ENCODE measurements at regions not wholly inside any gene's neighbourhood (a gene's known extent, or its start where the extent isn't known, plus 50 kb on each side); places are given as distances from the start of the nearest gene placed in this dataset.

GRCh38 chr5:8908055-8908683 is 637.7 kb downstream of the SEMA5A start:
- H3K9me3 ChIP-seq (ENCODE audit: low read length) = no peaks in the 10 kb centered on the region
- DNase-seq (ENCODE audit: low spot score) = peak; percentile 39
- H3K4me1 ChIP-seq (ENCODE audit: insufficient read depth, low read length, poor library complexity, severe bottlenecking) = no peaks in the 10 kb centered on the region
- H3K4me2 ChIP-seq (ENCODE audit: low read length) = no peak overlapping the region
- TF ChIP-seq, protein P1, sequence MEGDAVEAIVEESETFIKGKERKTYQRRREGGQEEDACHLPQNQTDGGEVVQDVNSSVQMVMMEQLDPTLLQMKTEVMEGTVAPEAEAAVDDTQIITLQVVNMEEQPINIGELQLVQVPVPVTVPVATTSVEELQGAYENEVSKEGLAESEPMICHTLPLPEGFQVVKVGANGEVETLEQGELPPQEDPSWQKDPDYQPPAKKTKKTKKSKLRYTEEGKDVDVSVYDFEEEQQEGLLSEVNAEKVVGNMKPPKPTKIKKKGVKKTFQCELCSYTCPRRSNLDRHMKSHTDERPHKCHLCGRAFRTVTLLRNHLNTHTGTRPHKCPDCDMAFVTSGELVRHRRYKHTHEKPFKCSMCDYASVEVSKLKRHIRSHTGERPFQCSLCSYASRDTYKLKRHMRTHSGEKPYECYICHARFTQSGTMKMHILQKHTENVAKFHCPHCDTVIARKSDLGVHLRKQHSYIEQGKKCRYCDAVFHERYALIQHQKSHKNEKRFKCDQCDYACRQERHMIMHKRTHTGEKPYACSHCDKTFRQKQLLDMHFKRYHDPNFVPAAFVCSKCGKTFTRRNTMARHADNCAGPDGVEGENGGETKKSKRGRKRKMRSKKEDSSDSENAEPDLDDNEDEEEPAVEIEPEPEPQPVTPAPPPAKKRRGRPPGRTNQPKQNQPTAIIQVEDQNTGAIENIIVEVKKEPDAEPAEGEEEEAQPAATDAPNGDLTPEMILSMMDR (conservative IDR thresholded peaks at IDR 0.05; ENCODE audit: low read length) = peak; percentile 95
- TF ChIP-seq EZH2phosphoT487 (IDR thresholded peaks at IDR 0.05; ENCODE audit: borderline replicate concordance, low read depth, low read length) = no peak
- no peak overlapping the region for H3K4me3 ChIP-seq (ENCODE audit: low read depth, low read length, poor library complexity, severe bottlenecking)
- CTCF ChIA-PET (ENCODE audit: unreplicated experiment) = interaction anchor here (0.6 kb wide), 1 partner anchor 16 kb away, joined by 3 read pairs; no protein-coding TSS in a partner anchor
- POLR2A ChIA-PET = no interaction called here
- no peaks in the 10 kb centered on the region for H3K79me2 ChIP-seq (ENCODE audit: insufficient read depth, low read depth, low read length)
- H3K9me2 ChIP-seq (ENCODE audit: insufficient read depth, low read length) = no peaks in the 10 kb centered on the region
- intact Hi-C loops (cut with micrococcal nuclease; ENCODE audit: unreplicated experiment) = no loop called here
- no peak overlapping the region for H3K27ac ChIP-seq (ENCODE audit: low read depth, low read length, poor library complexity, severe bottlenecking)
- no peaks in the 10 kb centered on the region for H4K20me1 ChIP-seq (ENCODE audit: insufficient read depth, low read length)
- no peak overlapping the region for H2AFZ ChIP-seq (ENCODE audit: low read length)
- BruUV-seq (replicated peaks) = no TSS peak
- H3K36me3 ChIP-seq (ENCODE audit: insufficient read depth, low read length) = no peaks in the 10 kb centered on the region

- no peak overlapping the region for H3K4me2 ChIP-seq (ENCODE audit: low read length)
- TF ChIP-seq, protein P1 (conservative IDR thresholded peaks at IDR 0.05; ENCODE audit: low read length) = no peak
- no peak for TF ChIP-seq EZH2phosphoT487 (IDR thresholded peaks at IDR 0.05; ENCODE audit: borderline replicate concordance, low read depth, low read length)
- no peaks in the 10 kb centered on the region for H4K20me1 ChIP-seq (ENCODE audit: insufficient read depth, low read length)
- intact Hi-C loops (cut with micrococcal nuclease; ENCODE audit: unreplicated experiment) = no loop called here
- H3K4me3 ChIP-seq (ENCODE audit: low read depth, low read length, poor library complexity, severe bottlenecking) = no peak overlapping the region
- no peaks in the 10 kb centered on the region for H3K4me1 ChIP-seq (ENCODE audit: insufficient read depth, low read length, poor library complexity, severe bottlenecking)
- H3K79me2 ChIP-seq (ENCODE audit: insufficient read depth, low read depth, low read length) = no peaks in the 10 kb centered on the region
- no peaks in the 10 kb centered on the region for H3K36me3 ChIP-seq (ENCODE audit: insufficient read depth, low read length)
- H3K9me3 ChIP-seq (ENCODE audit: low read length) = no peaks in the 10 kb centered on the region
- BruUV-seq (replicated peaks) = no TSS peak
- POLR2A ChIA-PET = no interaction called here
- H2AFZ ChIP-seq (ENCODE audit: low read length) = no peak overlapping the region
- CTCF ChIA-PET (ENCODE audit: unreplicated experiment) = no interaction called here
- no peak for DNase-seq (ENCODE audit: low spot score)
- no peaks in the 10 kb centered on the region for H3K9me2 ChIP-seq (ENCODE audit: insufficient read depth, low read length)
- no peak overlapping the region for H3K27ac ChIP-seq (ENCODE audit: low read depth, low read length, poor library complexity, severe bottlenecking)
Measured at GRCh38 chr5:8912106-8912505, 633.8 kb downstream of the SEMA5A start.

DNA sequence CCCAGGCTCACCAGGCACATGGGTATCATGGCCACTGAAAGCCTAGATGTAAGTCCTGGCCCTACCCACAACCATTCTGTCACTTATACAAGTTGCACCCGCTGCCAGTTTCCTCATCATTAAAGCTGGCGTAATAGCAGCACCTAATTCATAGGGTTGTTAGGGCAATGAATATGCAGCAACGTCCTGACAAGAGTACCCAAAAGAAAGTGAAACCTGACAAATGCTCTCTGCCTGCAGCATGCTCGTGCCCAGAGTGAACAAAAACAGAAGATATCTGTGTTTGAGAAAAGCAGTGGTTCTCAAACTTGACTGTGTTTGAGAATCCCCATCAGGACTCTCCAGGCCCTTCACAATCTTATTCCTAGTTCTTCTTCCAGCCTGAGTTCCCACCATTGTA is 632.4 kb downstream of the SEMA5A start:
- intact Hi-C loops (cut with micrococcal nuclease; ENCODE audit: unreplicated experiment) = no loop called here
- H3K79me2 ChIP-seq (ENCODE audit: insufficient read depth, low read depth, low read length) = no peaks in the 10 kb centered on the region
- no peak for DNase-seq (ENCODE audit: low spot score)
- H2AFZ ChIP-seq (ENCODE audit: low read length) = no peak overlapping the region
- BruUV-seq (replicated peaks) = no TSS peak
- H3K9me3 ChIP-seq (ENCODE audit: low read length) = no peaks in the 10 kb centered on the region
- no peaks in the 10 kb centered on the region for H3K9me2 ChIP-seq (ENCODE audit: insufficient read depth, low read length)
- H4K20me1 ChIP-seq (ENCODE audit: insufficient read depth, low read length) = no peaks in the 10 kb centered on the region
- POLR2A ChIA-PET = no interaction called here
- no peaks in the 10 kb centered on the region for H3K4me1 ChIP-seq (ENCODE audit: insufficient read depth, low read length, poor library complexity, severe bottlenecking)
- no peak for TF ChIP-seq EZH2phosphoT487 (IDR thresholded peaks at IDR 0.05; ENCODE audit: borderline replicate concordance, low read depth, low read length)
- TF ChIP-seq, protein P1 (conservative IDR thresholded peaks at IDR 0.05; ENCODE audit: low read length) = no peak
- no peak overlapping the region for H3K4me3 ChIP-seq (ENCODE audit: low read depth, low read length, poor library complexity, severe bottlenecking)
- CTCF ChIA-PET (ENCODE audit: unreplicated experiment) = no interaction called here
- H3K27ac ChIP-seq (ENCODE audit: low read depth, low read length, poor library complexity, severe bottlenecking) = no peak overlapping the region
- H3K36me3 ChIP-seq (ENCODE audit: insufficient read depth, low read length) = no peaks in the 10 kb centered on the region
- no peak overlapping the region for H3K4me2 ChIP-seq (ENCODE audit: low read length)
